ENCODE measurements at regions not wholly inside any gene's neighbourhood (a gene's known extent, or its start where the extent isn't known, plus 50 kb on each side); places are given as distances from the start of the nearest gene placed in this dataset.
A peak's percentile ranks its signal among the peaks of the same experiment; 100 is the strongest.
"Not testable (repeated sequence)": the region's sequence is repeated elsewhere in the genome, so short reads cannot be mapped to it uniquely, and the experiment has no call there.

DNA sequence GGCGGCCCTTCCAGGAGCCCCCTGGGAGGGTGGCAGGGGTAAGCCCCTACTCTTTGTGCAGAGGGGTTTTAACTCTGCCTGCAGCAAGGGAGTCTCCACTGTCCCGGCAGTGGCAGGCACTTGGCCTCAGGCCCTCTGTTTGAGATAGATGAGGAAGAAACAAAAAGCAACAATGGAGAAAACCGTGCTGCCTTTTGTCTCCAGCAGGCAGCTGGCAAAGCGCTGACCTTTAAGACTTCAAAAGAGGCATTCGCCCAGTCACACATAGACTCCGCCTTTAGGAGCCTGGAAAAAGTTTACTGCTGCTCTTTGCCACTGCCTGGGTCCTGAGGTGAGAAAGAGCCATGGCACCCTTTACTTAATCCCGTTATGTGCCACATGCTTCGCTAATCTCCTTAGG is 158.2 kb upstream of the NTF3 start:
- Histone ChIP-seq H3K4me1 (no peaks in the 10 kb centered on the region), H3K36me3 (ENCODE audit: control insufficient read depth, insufficient read depth, low read length) (no peaks in the 10 kb centered on the region), H3K9me3 (no peaks in the 10 kb centered on the region), H3K4me3 (ENCODE audit: low read depth, low read length) (no peak overlapping the region), H3K27me3 (replicated peaks; ENCODE audit: control insufficient read depth, insufficient read depth, low read length) (no peaks in the 10 kb centered on the region)
- Mint-ChIP-seq H3K27ac (ENCODE audit: unreplicated experiment) (no peak overlapping the region), H3K4me3 (ENCODE audit: unreplicated experiment) (no peak overlapping the region), H3K27me3 (ENCODE audit: insufficient read depth, unreplicated experiment) (no peaks in the 10 kb centered on the region), H3K36me3 (ENCODE audit: insufficient read depth, unreplicated experiment) (no peaks in the 10 kb centered on the region), H3K9me3 (ENCODE audit: unreplicated experiment) (peaks cover 13% of the 10 kb centered on the region), H3K4me1 (ENCODE audit: low read depth, unreplicated experiment) (peaks cover 10% of the 10 kb centered on the region)
- ChIA-PET CTCF (no interaction called here), POLR2A (no interaction called here)
- TF ChIP-seq, protein P1, sequence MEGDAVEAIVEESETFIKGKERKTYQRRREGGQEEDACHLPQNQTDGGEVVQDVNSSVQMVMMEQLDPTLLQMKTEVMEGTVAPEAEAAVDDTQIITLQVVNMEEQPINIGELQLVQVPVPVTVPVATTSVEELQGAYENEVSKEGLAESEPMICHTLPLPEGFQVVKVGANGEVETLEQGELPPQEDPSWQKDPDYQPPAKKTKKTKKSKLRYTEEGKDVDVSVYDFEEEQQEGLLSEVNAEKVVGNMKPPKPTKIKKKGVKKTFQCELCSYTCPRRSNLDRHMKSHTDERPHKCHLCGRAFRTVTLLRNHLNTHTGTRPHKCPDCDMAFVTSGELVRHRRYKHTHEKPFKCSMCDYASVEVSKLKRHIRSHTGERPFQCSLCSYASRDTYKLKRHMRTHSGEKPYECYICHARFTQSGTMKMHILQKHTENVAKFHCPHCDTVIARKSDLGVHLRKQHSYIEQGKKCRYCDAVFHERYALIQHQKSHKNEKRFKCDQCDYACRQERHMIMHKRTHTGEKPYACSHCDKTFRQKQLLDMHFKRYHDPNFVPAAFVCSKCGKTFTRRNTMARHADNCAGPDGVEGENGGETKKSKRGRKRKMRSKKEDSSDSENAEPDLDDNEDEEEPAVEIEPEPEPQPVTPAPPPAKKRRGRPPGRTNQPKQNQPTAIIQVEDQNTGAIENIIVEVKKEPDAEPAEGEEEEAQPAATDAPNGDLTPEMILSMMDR (IDR thresholded peaks at IDR 0.05; ENCODE audit: insufficient read depth in 1 of 2, low read depth in 1 of 2, low read length in 1 of 2, severe bottlenecking in 1 of 2, unreplicated experiment in 1 of 2): no peak
- no peak for DNase-seq
- intact Hi-C loops (cut with micrococcal nuclease; ENCODE audit: unreplicated experiment): no loop called here
- no TSS peak for BruUV-seq (replicated peaks)

DNA sequence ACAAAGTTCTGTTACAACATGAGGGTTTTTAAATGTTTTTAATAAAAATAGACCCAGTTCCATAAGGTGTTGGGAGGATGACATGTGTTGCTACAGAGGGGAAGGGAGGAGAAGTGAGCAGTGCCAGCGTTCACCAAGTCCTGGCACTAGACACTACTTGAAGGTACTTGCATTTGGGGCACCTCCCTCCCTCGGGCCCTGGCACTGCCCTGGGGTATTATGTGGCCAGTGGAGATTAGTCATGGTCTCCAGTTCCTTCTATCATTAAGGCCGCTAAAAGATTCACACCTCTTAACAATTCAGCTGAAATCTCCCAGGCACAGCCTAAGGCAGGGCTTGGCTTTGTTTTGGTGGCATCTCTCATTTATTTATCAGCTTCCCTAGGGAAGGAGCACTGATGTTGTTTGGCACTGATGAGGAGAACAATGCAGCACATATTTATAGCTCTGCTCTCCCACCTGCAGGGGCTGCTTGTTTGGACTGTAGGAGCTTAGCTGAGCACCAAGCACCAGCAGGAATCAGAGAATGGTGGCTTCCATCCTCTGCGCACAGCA is 155.5 kb upstream of the NTF3 start:
- CTCF ChIA-PET: no interaction called here
- POLR2A ChIA-PET: no interaction called here
- H3K9me3 Mint-ChIP-seq (ENCODE audit: unreplicated experiment): peaks cover 15% of the 10 kb centered on the region
- TF ChIP-seq, protein P1 (IDR thresholded peaks at IDR 0.05; ENCODE audit: insufficient read depth in 1 of 2, low read depth in 1 of 2, low read length in 1 of 2, severe bottlenecking in 1 of 2, unreplicated experiment in 1 of 2): no peak
- H3K27ac Mint-ChIP-seq (ENCODE audit: unreplicated experiment): no peak overlapping the region
- no peak overlapping the region for H3K4me3 Mint-ChIP-seq (ENCODE audit: unreplicated experiment)
- Histone ChIP-seq H3K36me3 (ENCODE audit: control insufficient read depth, insufficient read depth, low read length) (peaks cover 1% of the 10 kb centered on the region; the same call in 1 of the 2 replicates), H3K9me3 (no peaks in the 10 kb centered on the region), H3K4me3 (ENCODE audit: low read depth, low read length) (no peak overlapping the region), H3K4me1 (no peaks in the 10 kb centered on the region), H3K27me3 (replicated peaks; ENCODE audit: control insufficient read depth, insufficient read depth, low read length) (no peaks in the 10 kb centered on the region)
- H3K27me3 Mint-ChIP-seq (ENCODE audit: insufficient read depth, unreplicated experiment): no peaks in the 10 kb centered on the region
- DNase-seq: no peak
- BruUV-seq (replicated peaks): no TSS peak
- peaks cover 10% of the 10 kb centered on the region for H3K4me1 Mint-ChIP-seq (ENCODE audit: low read depth, unreplicated experiment)
- intact Hi-C loops (cut with micrococcal nuclease; ENCODE audit: unreplicated experiment): no loop called here
- no peaks in the 10 kb centered on the region for H3K36me3 Mint-ChIP-seq (ENCODE audit: insufficient read depth, unreplicated experiment)

DNA sequence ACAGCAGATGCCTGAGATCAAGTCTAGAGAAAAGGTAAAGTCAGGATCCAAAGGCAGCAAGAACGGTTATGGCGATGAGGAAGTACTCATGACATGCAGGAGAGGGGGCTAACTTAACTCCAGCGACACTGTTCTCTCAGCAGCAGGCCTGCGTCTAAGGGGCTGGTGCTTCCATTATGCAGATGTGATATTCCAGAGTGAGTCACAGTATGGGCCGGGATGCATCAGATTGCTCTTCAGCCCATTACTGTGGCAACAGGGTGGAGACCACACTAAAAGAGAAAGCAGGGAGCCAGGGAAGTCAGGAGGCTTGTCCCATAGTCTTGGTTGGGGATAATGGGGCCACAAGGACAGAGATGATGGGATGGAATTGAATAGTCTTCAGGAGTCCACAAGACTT is 151.8 kb upstream of the NTF3 start:
- Mint-ChIP-seq H3K27me3 (ENCODE audit: insufficient read depth, unreplicated experiment) (no peaks in the 10 kb centered on the region), H3K9me3 (ENCODE audit: unreplicated experiment) (peaks cover 20% of the 10 kb centered on the region), H3K36me3 (ENCODE audit: insufficient read depth, unreplicated experiment) (no peaks in the 10 kb centered on the region), H3K27ac (ENCODE audit: unreplicated experiment) (no peak overlapping the region), H3K4me3 (ENCODE audit: unreplicated experiment) (no peak overlapping the region), H3K4me1 (ENCODE audit: low read depth, unreplicated experiment) (no peaks in the 10 kb centered on the region)
- Histone ChIP-seq H3K4me3 (ENCODE audit: low read depth, low read length) (no peak overlapping the region), H3K27me3 (replicated peaks; ENCODE audit: control insufficient read depth, insufficient read depth, low read length) (no peaks in the 10 kb centered on the region), H3K9me3 (peaks cover 10% of the 10 kb centered on the region; the same call in 1 of the 2 replicates), H3K36me3 (ENCODE audit: control insufficient read depth, insufficient read depth, low read length) (peaks cover 1% of the 10 kb centered on the region), H3K4me1 (no peaks in the 10 kb centered on the region)
- ChIA-PET CTCF (no interaction called here), POLR2A (no interaction called here)
- intact Hi-C loops (cut with micrococcal nuclease; ENCODE audit: unreplicated experiment): no loop called here
- TF ChIP-seq, protein P1 (IDR thresholded peaks at IDR 0.05; ENCODE audit: insufficient read depth in 1 of 2, low read depth in 1 of 2, low read length in 1 of 2, severe bottlenecking in 1 of 2, unreplicated experiment in 1 of 2): no peak
- DNase-seq: no peak
- BruUV-seq (replicated peaks): no TSS peak

GRCh38 chr12:5290368-5290767 is 141.5 kb upstream of the NTF3 start:
- H3K27me3 Mint-ChIP-seq (ENCODE audit: insufficient read depth, unreplicated experiment); H3K9me3 ChIP-seq; H3K4me1 ChIP-seq; H3K36me3 ChIP-seq (ENCODE audit: control insufficient read depth, insufficient read depth, low read length); H3K4me1 Mint-ChIP-seq (ENCODE audit: low read depth, unreplicated experiment); BruUV-seq (replicated peaks); CTCF ChIA-PET; POLR2A ChIA-PET; H3K27me3 ChIP-seq (replicated peaks; ENCODE audit: control insufficient read depth, insufficient read depth, low read length); H3K4me3 ChIP-seq (ENCODE audit: low read depth, low read length): not testable (repeated sequence)
- H3K27ac Mint-ChIP-seq (ENCODE audit: unreplicated experiment): peak overlapping the region; percentile 95
- intact Hi-C loops (cut with micrococcal nuclease; ENCODE audit: unreplicated experiment): loop anchor here (5.0 kb wide), 1 partner anchor 88 kb away; no protein-coding TSS in a partner anchor
- peak; percentile 73 for DNase-seq
- peaks cover 10% of the 10 kb centered on the region for H3K9me3 Mint-ChIP-seq (ENCODE audit: unreplicated experiment)
- peaks cover 15% of the 10 kb centered on the region for H3K36me3 Mint-ChIP-seq (ENCODE audit: insufficient read depth, unreplicated experiment)
- peak overlapping the region; percentile 72 for H3K4me3 Mint-ChIP-seq (ENCODE audit: unreplicated experiment)
